GM12872 (cell line): ENCODE measurements at regions not wholly inside any gene's neighbourhood (a gene's known extent, or its start where the extent isn't known, plus 50 kb on each side); places are given as distances from the start of the nearest gene placed in this dataset.

Experiments
- TF ChIP-seq, protein P1 (sequence below): IDR thresholded peaks from 3 replicates; pipeline ENCODE4 v1.5.1; 2011; ENCODE audit warnings: low read depth, mild to moderate bottlenecking, low read length, moderate library complexity; ENCODE audit not compliant: insufficient read depth

DNA sequence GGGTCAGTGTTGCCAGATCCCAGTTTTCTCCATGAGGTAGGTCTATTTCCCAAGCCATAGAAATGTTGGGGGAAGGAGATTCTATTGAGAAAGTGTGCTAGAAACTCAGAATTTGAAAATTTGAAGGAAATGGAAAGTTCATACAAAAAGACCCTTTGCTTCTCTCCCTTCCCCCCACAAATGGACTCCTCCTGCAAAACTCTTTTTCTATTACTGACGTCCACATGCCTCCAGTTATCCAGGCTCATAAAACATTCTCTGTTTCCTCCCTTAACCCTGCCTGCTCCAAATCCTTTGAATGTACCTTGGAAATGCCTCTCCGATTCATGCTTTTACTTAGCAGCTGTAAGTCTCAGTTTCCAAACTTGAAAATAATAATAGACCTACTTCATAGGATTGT is 237.5 kb upstream of the TNP1 start:
- TF ChIP-seq, protein P1, sequence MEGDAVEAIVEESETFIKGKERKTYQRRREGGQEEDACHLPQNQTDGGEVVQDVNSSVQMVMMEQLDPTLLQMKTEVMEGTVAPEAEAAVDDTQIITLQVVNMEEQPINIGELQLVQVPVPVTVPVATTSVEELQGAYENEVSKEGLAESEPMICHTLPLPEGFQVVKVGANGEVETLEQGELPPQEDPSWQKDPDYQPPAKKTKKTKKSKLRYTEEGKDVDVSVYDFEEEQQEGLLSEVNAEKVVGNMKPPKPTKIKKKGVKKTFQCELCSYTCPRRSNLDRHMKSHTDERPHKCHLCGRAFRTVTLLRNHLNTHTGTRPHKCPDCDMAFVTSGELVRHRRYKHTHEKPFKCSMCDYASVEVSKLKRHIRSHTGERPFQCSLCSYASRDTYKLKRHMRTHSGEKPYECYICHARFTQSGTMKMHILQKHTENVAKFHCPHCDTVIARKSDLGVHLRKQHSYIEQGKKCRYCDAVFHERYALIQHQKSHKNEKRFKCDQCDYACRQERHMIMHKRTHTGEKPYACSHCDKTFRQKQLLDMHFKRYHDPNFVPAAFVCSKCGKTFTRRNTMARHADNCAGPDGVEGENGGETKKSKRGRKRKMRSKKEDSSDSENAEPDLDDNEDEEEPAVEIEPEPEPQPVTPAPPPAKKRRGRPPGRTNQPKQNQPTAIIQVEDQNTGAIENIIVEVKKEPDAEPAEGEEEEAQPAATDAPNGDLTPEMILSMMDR: no peak

DNA sequence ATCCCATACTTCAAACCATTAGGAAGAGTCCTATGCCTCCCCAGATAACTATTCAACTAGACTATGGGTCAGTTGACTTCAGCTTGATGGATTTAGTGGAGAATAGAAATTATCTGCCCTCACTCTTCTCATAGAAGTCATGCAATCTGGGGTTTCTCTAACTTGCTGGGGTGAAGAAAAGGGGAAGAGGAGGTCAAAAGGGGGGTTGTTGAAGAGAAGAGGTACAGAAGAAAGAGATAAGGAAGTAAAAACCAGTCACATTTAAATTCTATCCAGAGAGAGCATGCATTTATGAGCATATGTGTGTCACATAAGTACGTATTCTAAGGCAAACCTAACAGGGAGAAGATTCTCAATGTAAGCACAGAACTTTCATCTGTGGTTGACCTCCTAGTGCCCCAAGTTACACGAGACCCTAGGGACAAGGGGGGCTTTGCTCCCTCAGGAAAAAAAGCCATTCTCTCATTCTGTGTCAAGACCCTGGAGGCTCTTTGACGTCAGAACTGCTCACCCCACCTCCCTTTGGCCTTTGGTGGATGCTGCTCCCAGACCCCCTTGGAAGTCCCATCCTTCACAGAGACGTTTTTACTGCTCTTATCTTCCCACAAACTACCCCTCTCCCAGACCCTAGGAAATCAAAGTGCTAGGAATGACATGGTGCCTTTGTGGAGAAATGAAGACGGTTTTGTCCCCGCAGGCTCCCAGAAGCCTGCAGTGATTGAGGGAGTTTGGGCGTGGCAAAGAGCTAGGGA is 236.8 kb upstream of the TNP1 start:
- TF ChIP-seq, protein P1: no peak

DNA sequence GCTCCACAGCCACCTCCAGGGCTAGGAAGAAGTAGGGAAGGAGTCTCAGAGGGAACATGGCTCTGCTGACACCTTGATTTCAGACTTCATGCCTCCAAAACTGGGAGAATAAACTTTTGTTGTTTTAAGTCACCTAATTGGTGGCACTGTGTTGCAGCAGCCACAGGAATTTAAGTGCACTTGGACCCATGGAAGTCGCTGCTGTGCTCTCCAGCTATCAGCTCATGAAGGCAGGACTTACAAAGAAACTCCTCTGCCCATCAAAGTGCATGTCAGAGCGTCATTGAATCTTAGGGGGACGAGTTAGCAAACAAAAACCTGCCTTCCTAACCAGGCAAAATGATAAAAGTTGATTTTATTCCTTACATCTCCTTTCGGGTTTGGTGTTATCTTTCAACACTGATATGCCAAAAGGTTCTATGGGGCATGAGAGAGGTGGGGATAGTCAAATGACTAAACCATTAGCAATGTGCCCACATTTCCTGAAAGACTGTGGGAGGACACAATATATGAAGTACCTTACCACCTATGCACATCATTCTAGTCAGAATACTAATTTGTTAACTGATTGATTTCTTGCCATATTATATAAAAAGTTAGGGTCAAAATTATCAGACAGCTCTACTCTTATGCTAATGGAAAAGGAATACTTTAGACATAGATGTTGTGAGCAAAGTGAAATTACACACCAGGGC is 235.8 kb upstream of the TNP1 start:
- TF ChIP-seq, protein P1: no peak

DNA sequence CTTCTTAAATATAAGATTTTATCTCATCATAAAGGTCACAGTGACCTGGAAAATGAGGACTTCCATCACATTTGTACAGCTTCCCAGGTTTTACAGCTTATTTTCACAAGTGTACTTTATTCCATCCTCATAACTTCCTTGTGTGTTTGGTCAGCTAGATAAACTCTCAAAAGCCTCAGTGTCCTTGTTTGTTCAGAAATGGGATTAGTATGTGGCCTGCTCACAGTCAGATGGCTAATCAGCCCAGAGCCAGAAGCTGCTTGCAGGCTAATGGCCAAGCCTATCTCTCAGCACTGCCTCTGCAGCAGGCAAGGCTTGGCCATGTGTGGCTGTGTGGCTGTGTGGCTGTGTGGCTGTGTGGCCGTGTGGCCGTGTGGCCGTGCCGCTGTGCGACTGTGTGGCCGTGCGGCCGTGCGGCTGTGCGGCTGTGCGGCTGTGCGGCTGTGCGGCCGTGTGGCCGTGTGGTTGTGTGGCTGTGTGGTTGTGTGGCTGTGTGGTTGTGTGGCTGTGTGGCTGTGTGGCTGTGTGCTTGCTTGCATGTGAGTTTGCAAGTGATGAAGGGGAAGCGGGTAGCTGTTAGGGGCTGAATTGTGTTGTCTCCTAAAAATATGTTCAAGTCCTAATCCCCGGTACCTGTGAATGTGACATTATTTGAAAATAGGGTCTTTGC is 233.0 kb upstream of the TNP1 start:
- TF ChIP-seq, protein P1: no peak

DNA sequence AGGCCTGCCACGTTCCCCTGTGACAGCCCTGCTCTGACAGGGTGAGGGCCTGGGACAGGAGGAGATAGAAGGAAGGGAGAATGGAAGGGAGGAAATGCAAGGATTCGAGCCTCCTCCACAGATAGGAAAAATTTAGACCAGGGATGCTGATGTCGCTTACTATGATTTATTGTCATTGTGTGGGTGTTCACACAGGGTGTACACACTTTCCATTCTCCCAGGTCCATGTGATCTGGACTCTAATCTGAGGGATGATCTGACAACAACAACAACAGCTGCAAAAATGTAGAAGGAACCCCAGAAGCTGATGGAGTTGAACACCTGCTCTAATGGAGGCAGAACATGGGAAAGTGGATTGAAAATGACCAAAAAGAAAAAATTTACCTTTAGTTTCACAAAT is 231.7 kb upstream of the TNP1 start:
- TF ChIP-seq, protein P1: no peak

DNA sequence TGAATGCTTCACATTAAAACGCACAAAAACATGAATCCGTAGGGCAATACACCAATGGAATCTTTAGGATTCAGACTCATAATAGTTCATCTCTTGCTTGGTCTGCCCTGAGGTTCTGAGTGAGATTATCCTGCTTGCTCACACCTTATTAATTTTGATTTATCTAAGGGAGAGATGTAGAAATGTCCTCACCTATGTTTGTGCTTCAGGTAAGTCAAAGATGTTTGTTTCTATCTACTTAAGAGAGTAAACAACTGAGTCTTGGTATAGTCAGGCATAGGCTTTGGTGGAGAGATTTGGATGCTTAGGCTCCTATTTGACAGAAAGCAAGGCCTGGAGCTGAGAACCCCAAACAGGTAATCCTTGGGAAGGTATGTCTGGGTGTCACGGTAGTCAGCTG is 231.0 kb upstream of the TNP1 start:
- TF ChIP-seq, protein P1: no peak

DNA sequence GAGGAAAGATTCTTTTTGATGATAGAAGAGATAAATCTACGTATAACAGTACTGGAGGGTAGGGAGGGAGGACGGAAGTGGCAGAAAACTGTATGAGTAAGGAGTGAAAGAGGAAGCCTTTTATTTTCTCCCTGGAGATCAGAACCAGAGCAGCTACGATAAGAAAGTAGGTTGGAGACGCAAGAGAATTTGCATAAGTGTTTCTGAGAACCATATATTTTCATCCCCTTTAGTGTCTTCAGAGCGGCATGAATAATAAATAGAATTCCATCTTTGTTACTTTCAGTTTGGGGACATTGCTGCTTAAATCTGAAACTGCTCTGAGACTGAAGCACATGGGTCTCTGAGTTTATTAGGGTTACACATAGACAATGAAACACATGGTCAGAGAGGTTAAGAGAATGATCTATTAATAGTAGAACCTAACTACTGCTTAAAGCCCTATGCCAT is 230.2 kb upstream of the TNP1 start:
- TF ChIP-seq, protein P1: no peak
